Osteocyte (in vitro differentiated cells): ENCODE measurements at regions not wholly inside any gene's neighbourhood (a gene's known extent, or its start where the extent isn't known, plus 50 kb on each side); places are given as distances from the start of the nearest gene placed in this dataset.

Experiments
- DNase-seq: peaks from one replicate; pipeline ENCODE4 v3.0.0; 2021; ENCODE audit warnings: mixed read lengths; ENCODE audit not compliant: unreplicated experiment; ENCODE audit errors: extremely low spot score
- H3K27ac Mint-ChIP-seq: one replicate; pipeline ENCODE4 v1.8.0; 2021; ENCODE audit warnings: mild to moderate bottlenecking, mixed read lengths; ENCODE audit not compliant: unreplicated experiment
- H3K27me3 Mint-ChIP-seq: one replicate; pipeline ENCODE4 v1.8.0; 2021; ENCODE audit warnings: mixed read lengths; ENCODE audit not compliant: unreplicated experiment
- H3K36me3 Mint-ChIP-seq: one replicate; pipeline ENCODE4 v1.8.0; 2021; ENCODE audit warnings: mixed read lengths; ENCODE audit not compliant: unreplicated experiment
- H3K4me1 Mint-ChIP-seq: one replicate; pipeline ENCODE4 v1.8.0; 2021; ENCODE audit warnings: mixed read lengths; ENCODE audit not compliant: unreplicated experiment
- H3K4me3 Mint-ChIP-seq: one replicate; pipeline ENCODE4 v1.8.0; 2021; ENCODE audit warnings: mild to moderate bottlenecking, moderate library complexity, mixed read lengths; ENCODE audit not compliant: unreplicated experiment
- H3K9me3 Mint-ChIP-seq: one replicate; pipeline ENCODE4 v1.8.0; 2021; ENCODE audit warnings: mixed read lengths; ENCODE audit not compliant: unreplicated experiment
- TF ChIP-seq, protein P1 (sequence below): fragments of 200-600 bp; sonication (generic); IDR thresholded peaks from 2 replicates; pipeline ENCODE4 v1.5.0; 2021; ENCODE audit warnings: antibody characterized with exemption, mild to moderate bottlenecking, moderate library complexity

DNA sequence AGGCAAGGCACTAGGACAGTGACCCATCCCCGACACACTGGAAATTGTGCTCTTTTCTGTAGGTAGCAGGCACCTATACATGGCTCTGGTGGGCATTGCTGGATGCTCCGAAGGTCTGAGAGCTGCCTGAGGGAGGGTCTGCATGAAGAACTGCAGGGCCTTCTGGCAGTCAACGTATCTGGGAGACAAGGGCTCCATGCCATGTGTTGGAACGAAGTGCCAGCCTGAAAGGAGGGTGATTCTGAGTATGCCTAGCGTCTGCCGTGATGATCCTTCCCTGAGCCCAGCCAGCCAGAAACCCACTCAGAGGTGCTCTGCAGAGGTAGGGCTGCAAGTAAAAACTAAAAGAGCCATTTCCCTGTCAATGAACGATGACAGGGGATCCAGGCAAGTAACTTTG lies 453.2 kb downstream of the MED10 start:
- Mint-ChIP-seq H3K36me3 (no peaks in the 10 kb centered on the region), H3K4me3 (no peak overlapping the region), H3K4me1 (no peaks in the 10 kb centered on the region), H3K9me3 (no peaks in the 10 kb centered on the region), H3K27ac (no peak overlapping the region), H3K27me3 (no peaks in the 10 kb centered on the region)
- TF ChIP-seq, protein P1, sequence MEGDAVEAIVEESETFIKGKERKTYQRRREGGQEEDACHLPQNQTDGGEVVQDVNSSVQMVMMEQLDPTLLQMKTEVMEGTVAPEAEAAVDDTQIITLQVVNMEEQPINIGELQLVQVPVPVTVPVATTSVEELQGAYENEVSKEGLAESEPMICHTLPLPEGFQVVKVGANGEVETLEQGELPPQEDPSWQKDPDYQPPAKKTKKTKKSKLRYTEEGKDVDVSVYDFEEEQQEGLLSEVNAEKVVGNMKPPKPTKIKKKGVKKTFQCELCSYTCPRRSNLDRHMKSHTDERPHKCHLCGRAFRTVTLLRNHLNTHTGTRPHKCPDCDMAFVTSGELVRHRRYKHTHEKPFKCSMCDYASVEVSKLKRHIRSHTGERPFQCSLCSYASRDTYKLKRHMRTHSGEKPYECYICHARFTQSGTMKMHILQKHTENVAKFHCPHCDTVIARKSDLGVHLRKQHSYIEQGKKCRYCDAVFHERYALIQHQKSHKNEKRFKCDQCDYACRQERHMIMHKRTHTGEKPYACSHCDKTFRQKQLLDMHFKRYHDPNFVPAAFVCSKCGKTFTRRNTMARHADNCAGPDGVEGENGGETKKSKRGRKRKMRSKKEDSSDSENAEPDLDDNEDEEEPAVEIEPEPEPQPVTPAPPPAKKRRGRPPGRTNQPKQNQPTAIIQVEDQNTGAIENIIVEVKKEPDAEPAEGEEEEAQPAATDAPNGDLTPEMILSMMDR, result no peak
- DNase-seq, result no peak

DNA sequence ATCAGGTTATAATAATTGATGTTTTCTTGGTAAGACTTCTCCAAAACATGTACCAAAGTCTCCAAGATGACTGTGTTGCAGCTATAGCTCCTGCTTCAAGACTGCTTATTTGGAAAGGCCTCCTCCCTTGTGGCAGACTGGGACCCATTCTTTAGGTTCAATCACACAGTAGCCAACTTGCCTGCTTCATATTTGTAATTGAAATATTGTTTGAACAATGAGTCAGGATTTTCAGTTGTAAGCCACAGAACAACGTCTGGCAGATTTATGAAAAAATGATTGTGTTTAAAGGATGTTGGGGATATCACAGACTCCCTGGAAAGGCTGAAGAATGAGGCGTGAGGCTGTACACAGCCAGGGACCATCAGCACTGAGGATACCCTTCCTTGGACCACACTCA lies 458.9 kb downstream of the MED10 start:
- no peak for DNase-seq
- Mint-ChIP-seq H3K4me3 (no peak overlapping the region), H3K9me3 (no peaks in the 10 kb centered on the region), H3K27ac (no peak overlapping the region), H3K36me3 (no peaks in the 10 kb centered on the region), H3K4me1 (no peaks in the 10 kb centered on the region), H3K27me3 (no peaks in the 10 kb centered on the region)
- TF ChIP-seq, protein P1, result no peak

DNA sequence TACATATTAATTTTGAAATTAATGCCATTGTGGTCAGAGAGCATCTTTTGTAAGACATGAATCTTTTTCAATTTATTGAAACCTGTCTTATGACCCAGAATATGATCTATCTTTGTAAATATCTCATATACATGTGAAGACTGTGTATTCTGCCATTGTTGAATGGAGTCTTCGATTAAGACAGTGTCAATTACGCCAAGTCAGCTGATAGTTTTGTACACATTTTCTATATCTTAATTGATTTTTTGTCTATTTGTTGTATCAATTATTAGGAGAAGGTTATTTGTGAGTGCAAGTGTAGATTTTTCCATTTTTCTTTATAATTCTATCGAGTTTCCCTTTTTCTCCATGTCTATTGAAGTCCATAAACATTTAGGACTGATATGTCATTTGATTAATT lies 471.6 kb downstream of the MED10 start:
- TF ChIP-seq, protein P1, result no peak
- H3K9me3 Mint-ChIP-seq, result peaks cover 12% of the 10 kb centered on the region
- no peaks in the 10 kb centered on the region for H3K27me3 Mint-ChIP-seq
- no peaks in the 10 kb centered on the region for H3K4me1 Mint-ChIP-seq
- H3K27ac Mint-ChIP-seq, result no peak overlapping the region
- no peak for DNase-seq
- H3K4me3 Mint-ChIP-seq, result no peak overlapping the region
- H3K36me3 Mint-ChIP-seq, result no peaks in the 10 kb centered on the region

DNA sequence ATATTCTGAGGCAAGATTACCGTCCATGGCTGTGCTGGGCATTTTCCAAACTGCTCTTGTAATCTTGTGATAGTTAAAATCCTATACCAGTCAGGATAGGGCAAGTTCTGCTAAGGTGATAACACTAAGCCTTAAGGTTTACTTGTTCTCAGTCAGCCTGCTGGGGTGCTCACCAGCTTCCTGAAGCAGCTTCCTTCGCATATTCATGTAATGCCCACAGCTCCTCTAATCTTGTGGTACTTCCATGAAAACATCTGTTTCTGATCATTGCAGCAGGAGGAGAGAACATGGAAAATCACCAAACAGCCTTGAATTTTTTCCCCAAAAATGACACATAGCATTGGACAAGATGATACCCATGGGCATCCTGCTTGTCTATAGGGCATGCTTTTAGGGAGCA lies 473.2 kb downstream of the MED10 start:
- H3K27me3 Mint-ChIP-seq, result no peaks in the 10 kb centered on the region
- H3K36me3 Mint-ChIP-seq, result no peaks in the 10 kb centered on the region
- H3K27ac Mint-ChIP-seq, result no peak overlapping the region
- TF ChIP-seq, protein P1, result no peak
- no peaks in the 10 kb centered on the region for H3K4me1 Mint-ChIP-seq
- H3K4me3 Mint-ChIP-seq, result no peak overlapping the region
- H3K9me3 Mint-ChIP-seq, result peaks cover 12% of the 10 kb centered on the region
- no peak for DNase-seq

DNA sequence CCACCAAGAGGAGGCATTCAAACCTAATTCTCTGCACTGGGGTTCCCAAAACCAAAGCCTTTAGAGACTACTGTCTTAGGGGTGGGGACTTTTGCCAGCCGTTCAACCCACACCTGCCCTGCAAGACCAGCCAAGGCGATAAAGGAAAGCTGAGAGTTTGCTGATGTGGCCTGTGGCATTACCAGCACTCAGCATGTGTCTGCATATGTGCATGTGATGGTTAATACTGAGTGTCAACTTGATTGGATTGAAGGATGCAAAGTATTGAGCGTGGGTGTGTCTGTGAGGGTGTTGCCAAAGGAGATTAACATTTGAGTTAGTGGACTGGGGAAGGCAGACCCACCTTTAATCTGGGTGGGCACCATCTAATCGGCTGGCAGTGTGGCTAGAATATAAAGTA lies 474.2 kb downstream of the MED10 start:
- no peaks in the 10 kb centered on the region for H3K4me1 Mint-ChIP-seq
- H3K9me3 Mint-ChIP-seq, result peaks cover 12% of the 10 kb centered on the region

More for the DNA sequence above, 474.2 kb downstream of the MED10 start:
- Mint-ChIP-seq H3K27me3 (no peaks in the 10 kb centered on the region), H3K27ac (no peak overlapping the region), H3K36me3 (no peaks in the 10 kb centered on the region), H3K4me3 (no peak overlapping the region)
- TF ChIP-seq, protein P1, result no peak
- DNase-seq, result no peak
